CD4-positive, alpha-beta T cell treated with Interleukin-17A for 1 hour (primary cell): ENCODE measurements at regions not wholly inside any gene's neighbourhood (a gene's known extent, or its start where the extent isn't known, plus 50 kb on each side); places are given as distances from the start of the nearest gene placed in this dataset.
"Not testable (repeated sequence)": the region's sequence is repeated elsewhere in the genome, so short reads cannot be mapped to it uniquely, and the experiment has no call there.

Experiments
- DNase-seq: peaks from one replicate; pipeline ENCODE4 v3.0.0-alpha.2; 2020

DNA sequence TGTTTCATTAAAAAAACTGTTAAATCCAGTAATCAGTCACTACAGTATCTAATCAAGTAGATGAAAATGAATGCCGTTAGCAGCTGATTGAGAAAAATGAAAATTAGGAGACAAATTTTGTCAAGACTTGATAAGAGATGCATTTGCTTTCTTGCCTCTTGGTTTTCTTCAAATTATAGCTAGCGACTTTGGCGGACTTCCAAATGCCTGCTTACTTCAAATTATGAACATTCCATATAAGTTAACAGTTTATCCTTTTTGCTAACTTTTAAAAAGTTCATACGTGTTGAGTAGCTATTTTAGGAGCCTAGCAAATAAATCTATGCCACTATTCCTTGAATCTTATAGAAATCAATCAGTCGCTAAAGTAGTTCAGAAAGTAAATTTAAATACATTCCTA is 58.8 kb downstream of the PPP4R3C start:
- no peak for DNase-seq

DNA sequence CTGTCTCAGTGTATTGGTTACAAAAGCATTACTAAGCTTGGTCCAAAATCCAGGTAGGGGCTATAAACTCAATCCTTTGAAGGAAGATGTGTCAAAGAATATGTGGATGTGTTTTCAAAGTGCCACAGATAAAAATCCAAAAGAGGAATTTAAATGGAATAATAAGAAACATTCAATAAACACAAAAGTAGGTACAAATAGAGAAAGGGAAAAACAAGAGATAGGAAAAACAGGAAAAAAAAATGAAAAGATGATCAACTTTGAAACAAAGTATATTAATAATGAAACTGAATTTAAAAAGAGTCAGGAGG is 64.0 kb downstream of the PPP4R3C start:
- DNase-seq = no peak

DNA sequence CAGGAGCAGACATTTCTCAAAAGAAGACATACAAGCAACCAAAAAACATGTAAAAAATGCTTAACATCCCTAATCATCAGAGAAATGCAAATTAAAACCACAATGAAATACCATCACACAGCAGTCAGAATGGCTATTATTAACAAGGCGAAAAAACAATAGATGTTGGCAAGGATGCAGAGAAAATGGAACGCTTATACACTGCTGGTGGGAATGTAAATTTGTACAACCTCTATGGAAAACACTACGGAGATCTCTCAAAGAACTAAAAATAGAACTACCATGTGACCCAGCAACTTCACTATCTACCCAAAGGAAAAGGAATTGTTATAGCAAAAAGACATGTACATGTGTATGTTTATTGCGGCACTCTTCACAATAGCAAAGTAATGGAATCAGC is 71.5 kb downstream of the PPP4R3C start:
- DNase-seq = no peak

DNA sequence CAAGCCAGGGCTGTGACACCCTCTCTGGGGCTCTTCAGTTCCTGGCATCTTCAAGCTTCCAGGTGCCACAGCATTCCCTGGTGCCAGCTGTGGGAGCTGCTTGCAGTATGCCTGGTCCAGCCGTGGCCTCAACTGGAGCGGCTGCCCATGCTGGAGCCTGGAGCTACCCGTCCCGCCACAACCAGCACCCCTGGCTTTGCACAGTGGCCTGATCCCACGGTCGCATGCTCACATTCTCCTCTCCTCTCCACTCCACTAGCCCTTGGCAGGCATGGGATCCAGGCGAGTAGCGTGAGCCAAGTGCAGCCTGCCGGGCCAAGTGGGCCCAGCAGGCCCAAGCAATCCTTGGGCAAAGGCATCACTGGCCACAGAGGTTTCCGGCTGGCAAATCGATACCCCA is 81.7 kb downstream of the PPP4R3C start:
- DNase-seq = no peak

DNA sequence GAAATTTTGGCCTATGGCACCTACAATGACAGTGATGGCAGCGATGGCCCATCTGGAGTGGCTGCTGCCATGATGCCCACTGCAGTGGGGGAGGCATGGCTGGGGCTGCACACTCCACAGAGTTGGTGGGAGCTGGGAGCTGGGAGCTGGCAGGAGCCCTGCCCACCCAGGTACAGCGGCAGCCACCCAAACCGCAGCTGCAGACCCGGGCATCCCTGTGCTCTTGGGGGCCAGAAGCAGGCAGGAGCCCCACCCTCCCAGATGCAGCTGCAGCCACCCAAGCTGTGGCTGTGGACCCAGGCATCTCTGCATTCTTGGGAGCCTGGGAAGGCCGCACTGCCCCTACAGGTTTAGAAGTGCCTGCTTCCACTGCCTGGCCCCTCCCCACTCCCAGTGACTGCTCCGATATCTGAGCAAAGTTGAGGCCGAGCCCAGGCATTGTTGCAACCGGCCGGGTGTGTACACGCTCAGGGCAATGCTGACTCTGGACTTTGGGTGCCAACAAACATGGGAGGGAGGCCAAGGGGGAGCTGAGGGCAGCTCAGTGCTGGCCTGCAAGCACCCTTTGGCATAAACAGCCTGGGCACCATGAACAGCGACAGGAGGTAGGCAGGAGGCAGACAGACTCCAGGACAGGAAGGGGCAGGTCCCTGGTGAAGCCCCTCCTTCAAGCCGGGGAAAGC is 82.8 kb downstream of the PPP4R3C start:
- DNase-seq = no peak

DNA sequence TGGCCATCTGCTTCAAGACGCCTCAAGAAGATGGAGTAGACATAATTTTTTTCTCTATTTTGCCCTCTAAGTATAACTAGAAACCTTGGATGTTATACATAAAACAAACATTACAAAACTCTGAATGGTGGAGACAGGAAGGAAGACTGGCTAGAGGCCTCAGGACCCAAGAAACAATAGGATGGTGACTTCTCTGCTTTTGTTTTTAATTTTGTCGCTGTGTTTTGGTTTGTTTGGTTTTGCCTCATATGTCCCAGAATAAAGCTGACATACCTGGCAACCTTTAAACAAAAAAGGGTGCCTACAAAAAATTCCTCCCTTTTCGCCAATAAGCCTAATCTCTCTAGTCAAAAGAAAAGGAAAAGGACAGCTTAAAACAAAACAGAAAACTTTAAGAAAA is 109.1 kb downstream of the PPP4R3C start:
- DNase-seq = no peak

DNA sequence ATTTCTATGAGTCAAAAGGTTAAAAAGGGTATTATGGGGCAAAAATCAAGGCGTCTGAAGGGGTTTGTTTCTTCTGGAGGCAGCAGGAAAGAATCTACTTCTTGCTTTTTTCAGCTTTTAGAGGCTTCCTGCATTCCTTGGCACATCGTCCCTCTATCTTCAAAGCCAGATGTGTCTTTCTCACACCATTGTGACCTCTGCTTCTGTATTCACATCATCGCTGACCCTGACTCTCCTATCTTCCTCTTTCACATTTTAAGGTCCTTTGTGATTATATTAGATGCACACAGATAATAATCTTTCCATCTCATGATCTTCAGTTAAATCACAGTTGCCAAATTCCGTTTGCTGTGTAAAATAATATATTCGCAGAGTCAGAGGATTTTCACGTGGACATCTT is 112.7 kb downstream of the PPP4R3C start:
- no peak for DNase-seq

DNA sequence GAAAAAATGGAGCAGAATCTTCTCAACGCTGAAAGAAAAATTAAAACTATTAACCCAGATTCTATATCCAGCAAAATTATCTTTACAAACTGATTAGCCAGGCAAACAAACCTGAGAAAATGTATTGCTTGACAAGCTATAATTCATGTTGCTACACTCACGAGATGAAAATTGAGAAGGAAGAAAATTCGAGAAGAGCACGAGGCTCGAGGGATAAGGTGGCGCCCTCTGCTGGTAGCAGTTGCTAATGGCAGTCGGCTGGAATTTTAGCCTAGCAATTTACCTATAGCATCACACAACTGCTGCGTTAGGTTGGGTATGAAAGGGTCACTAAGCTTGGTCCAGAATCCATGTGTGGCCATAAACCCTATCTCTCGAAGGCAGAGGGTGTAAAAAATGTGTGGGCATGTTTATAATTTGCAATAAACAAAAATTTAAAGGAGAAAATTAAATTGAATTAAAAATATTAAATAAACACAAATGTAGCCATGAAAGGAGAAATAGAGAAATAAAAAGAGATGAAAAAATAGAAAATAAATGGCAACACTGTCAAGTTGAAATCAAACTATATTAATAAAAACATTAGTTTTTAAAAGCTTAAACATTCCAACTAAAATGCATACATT is 126.6 kb downstream of the PPP4R3C start:
- DNase-seq = no peak

DNA sequence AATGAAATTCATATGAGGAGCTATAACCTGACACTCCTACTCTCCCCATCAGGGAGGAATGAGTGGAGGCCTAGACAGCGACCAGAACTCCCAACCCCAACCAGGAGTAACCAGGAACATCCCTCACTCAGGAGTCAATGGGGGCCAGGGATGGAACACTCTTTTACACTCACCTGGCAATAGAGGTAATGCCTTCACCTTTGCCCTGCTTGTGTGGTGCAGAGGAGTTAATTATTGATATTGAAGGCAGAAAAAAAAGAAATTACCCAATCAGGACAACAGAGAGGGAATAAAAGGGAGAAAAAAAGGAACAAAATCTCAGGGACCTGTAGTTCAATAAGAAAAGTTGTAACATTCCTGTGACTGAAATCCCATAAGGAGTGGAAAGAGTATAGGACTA is 141.5 kb downstream of the PPP4R3C start:
- DNase-seq = no peak

DNA sequence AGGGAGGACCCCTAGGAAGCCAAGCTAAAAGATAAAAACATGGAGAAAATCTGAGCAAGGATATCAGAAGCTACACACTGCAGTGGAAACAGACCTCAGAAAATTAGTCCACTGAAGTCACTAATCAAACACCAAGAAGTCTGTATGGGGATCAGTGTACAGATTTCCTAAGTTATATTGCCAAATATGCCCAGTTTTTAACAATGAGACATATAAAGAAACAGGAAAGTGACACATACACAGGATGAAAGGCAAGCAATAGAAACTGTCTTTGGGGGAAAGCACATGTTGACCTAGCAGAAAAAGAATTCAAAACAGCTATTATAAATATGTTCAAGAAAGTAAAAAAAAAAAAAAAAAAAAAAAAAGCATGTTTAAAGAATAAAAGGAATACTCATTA is 153.7 kb downstream of the PPP4R3C start:
- no peak for DNase-seq

DNA sequence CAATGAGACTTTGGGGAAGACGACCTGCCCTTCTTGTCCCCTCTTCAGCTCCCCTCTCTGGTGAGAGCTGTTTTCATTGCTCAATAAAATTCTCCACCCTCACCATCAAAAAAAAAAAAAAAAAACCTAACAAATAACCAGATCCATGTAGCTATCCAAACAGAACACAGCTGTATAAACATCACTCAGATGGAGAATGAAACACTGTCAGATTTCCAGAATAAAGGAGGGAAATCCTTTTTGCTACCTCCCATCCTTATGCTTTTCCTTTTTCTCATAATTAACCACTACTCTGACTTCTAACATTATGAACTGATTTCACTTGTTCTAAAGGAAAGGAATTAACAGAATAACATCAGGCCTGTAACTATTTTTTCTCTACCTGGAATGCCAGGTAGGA is 155.6 kb downstream of the PPP4R3C start:
- no peak for DNase-seq

DNA sequence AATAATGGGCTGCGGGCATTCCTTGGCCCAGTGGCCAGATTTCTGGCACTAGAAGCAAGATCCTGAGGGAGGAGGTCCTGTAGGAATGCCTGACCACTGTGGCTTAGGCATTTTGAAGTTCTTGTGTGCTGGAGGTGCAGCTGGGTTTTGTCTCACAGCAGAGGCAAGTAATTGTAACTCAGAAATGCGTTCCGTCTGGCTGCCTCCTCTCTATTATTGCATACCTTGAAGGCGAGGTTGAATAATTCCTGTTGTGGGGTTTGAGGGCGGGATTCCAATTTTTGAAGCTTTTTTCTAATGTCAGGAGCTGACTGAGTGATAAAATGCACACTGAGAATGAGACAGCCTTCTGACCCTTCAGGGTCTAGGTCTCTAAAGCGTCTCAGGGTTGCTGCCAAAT is 170.6 kb downstream of the PPP4R3C start:
- DNase-seq = not testable (repeated sequence)

DNA sequence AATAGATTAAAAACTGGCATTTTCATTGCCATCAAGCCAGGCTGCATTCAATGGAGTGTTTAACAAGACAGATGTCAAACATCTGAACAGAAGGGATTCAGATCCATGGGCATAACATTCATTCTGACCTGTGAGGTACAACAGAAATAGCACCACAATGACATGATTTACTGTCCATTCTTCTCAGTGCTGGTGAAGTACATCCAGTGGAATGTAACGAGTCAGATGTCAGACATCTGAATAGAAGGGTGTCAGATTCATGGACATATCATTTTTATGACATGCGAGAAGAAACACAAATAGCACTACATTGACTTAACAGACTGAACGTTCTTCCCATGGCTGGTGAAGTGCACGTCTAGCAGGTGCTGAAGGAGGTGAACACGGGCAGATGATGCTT is 186.4 kb downstream of the PPP4R3C start:
- DNase-seq = no peak

DNA sequence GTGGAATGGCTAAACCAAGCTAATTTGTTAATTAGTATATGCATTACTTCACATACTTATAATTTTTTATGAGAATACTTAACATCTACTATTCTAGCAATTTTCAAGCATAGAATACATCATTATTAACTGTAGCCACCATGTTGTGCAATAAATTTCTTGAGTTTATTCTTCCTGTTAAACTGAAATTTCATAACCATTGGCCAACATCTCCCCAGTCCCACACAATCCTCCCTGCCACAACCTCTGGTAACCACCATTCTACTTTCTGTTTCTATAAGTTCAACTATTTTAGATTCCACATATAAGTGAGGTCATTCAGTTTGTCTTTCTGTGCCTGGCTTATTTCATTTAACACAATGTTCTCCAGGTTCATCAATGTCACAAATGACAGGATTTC is 208.5 kb downstream of the PPP4R3C start:
- no peak for DNase-seq

DNA sequence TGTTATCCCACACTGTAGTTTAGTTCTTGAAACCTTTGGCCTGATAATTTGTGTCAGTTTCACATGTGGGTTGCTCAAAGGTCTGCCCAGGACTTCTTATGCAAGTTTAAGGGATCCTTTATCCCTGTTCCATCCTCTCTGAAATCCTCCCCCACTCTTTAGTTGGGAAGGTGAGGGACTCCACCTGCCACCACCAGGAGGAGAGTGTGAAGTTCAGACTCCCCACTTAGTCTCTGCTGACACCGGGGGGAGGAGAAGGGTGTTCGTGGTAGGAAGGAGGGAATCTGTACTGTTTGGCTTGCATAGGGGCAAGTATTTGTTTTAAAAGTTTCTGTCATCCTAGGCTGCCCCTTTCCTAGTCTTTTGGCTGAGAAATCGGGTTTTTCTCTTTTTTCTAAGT is 211.8 kb downstream of the PPP4R3C start:
- no peak for DNase-seq

DNA sequence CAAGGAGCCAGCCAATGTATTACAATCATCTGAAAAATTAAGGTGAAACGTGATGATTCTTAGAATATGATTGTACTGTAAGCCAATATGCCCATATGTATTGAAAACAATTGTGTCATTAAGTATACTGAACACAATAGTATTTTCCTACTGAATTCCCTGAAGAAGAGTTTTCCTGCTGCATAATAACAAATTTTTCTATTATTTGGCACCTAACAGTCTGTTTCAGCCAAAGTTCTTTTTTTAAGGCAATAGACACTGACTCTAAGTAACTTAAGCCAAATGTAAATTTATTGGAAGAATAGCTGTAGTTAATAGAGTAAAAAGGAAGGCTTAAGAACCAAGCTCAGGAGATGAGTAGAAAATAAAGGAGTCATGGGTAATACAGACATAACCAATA is 220.6 kb downstream of the PPP4R3C start:
- no peak for DNase-seq

DNA sequence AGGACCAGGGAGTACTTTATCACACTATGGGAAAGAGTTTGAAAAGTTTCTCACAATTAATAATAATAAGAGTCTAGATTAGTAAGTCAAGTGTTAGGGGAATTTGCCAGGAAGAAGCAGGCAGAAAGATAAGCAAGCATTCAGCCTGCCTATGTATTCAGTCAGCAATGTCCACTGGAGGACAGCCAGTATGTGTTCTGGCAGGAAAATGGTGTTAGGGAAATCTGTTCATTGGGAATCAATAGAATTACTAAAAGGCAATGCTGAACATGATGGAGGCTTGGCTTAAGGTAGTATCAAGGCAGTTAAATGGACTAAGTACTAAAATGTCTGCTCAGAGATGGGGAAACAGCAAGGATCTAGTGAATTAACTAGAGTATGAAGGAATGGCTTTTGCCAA is 221.2 kb downstream of the PPP4R3C start:
- no peak for DNase-seq

DNA sequence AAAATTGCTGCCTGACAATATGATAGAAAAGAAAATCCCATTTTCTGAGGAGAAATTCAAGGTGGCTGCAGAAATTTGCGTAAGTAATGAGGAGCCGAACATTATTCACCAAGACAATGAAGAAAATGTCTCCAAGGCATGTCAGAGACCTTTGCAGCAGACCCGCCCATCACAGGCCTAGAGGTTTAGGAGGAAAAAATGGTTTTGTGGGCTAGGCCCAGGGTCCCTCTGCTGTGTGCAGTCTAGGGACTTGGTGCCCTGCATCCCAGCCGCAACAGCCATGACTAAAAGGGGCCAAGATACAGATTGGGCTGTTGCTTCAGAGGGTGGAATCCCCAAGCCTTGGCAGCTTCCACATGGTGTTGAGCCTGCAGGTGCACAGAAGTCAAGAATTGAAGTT is 223.1 kb downstream of the PPP4R3C start:
- not testable (repeated sequence) for DNase-seq

DNA sequence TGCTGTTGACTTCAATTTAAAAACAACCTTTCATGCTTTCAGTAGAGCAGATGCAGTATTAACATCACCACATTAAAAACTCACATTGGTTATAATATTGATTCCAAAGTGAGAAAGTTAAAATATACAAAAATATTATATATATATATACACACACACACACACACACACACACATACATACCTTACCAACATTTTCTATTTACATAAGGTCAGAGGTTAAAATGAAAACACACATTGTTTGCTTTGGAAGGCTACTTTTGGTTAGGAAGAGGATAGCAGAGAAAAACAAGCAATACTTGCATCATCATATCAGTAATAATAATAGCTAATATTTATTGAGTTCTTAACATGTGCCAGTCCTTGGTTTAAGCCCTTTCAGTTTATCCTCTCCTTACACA is 226.5 kb downstream of the PPP4R3C start:
- no peak for DNase-seq

DNA sequence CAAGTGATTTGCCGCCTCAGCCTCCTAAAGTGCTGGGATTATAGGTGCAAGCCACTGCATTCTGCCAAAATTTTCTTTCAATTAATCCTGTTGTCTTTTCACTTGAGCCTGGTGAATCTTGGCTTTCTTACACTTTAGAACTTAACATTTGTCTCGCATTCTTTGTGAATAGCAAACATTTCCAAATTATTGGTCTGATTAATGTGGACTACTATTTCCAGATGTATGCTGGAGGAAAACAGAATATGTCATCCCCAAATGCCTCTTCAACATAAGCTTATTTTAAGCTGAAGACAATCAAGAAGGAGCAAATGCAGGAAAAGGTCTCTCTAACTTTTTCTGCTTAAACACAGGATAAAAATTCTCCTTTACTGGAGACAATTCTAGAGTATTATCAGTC is 233.4 kb downstream of the PPP4R3C start:
- DNase-seq = no peak

DNA sequence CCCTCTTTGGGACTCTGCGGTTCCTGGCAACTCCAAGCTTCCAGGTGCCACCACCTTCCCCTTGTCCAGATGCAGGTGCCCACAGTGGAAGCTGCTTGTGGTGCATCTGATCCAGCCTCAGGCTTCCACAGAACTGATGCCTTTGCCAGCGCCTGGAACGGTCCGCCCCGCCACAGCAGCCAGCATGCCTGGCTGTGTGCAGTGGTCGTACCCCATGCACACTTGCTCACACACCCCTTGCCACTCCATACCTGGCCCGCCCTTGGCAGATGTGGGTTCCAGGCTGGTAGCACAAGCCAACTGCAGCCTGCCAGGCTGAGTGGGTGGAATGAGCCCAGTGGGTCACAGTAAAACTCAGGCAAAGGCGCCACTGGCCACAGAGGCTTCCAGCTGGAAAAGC is 240.5 kb downstream of the PPP4R3C start:
- DNase-seq = no peak

DNA sequence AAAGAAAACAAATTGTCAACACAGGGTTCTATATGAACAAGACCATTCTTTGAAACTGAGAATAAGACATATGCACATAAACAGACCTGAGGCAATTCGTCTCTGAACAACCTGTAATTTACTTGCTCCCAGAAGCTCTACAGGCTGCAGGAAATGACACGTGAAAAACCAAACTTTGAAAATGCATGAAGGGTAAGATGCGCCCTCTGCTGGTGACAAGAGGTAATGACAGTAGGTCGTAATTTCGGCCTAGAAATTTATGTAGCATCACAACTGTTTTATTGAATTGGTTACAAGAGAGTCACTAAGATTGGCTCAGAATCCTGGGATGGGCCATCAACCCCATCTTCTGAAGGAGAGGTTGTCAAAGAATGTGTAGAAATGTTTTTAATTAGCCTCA is 276.5 kb downstream of the PPP4R3C start:
- DNase-seq = peak; percentile 10

DNA sequence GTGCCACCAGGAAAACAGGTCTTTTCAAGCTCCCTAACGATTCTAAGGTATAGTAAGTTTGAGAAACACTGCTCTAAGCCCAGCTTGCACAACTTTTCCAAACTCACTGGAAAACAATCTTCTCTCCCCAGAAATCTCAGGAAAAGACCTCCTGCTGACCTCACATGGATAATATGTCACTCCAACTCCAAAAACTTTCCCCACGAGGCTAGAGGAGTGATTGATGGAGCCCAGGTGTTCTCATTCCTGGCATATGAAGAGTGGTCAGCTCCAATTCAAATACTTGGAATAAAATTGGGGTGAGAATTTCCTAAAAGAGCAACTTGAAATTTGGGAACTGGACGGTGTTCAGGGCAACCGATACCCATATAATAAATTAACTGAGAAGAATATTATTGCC is 299.9 kb downstream of the PPP4R3C start:
- DNase-seq = no peak

DNA sequence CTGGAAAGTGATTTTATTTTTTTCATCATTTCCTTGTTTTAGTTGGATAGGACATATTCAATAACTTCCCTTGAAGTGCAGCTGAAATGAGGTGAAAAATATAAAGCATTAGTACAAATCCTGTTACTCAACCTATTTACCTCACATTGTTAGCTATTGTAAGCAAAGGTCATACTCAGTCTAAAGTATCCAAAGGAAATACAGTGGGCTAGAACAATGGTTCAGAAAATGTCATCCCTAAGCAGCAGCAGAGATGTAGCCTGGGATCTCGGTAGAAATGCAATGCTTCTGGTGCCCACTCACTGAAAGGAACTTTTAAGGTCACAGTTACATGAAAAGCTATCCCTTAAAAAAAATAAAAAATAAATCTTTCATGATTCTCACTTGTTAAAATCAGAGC is 300.6 kb downstream of the PPP4R3C start:
- DNase-seq = no peak

DNA sequence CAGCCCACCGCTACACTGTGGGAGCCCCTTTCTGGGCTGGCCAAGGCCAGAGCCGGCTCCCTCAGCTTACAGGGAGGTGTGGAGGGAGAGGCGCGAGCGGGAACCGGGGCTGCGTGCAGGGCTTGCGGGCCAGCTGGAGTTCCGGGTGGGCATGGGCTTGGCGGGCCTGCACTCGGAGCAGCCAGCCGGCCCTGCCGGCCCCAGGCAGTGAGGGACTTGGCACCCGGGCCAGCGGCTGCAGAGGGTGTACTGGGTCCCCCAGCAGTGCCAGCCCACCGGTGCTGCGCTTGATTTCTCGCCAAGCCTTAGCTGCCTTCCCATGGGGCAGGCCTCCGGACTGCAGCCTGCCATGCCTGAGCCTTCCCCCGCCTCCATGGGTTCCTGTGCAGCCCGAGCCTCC is 306.2 kb downstream of the PPP4R3C start:
- not testable (repeated sequence) for DNase-seq
